Smooth muscle cell (in vitro differentiated cells): ENCODE measurements at regions not wholly inside any gene's neighbourhood (a gene's known extent, or its start where the extent isn't known, plus 50 kb on each side); places are given as distances from the start of the nearest gene placed in this dataset.

Experiments
- DNase-seq: peaks from one replicate; lab custom pipeline; 2025; ENCODE audit not compliant: unreplicated experiment; lab: John Stamatoyannopoulos, UW
- H2AFZ ChIP-seq: fragments of 200-600 bp; sonication (generic); 2 replicates; pipeline ENCODE4 v1.6.0; 2016; ENCODE audit warnings: antibody characterized with exemption, low read depth, mild to moderate bottlenecking
- H3F3A ChIP-seq: fragments of 200-600 bp; sonication (generic); 2 replicates; pipeline ENCODE4 v1.6.0; 2017; ENCODE audit warnings: antibody characterized with exemption, low read depth
- H3K27ac ChIP-seq: fragments of 200-600 bp; sonication (generic); 2 replicates; pipeline ENCODE4 v1.5.1; 2016; ENCODE audit warnings: low read depth, mild to moderate bottlenecking
- H3K27me3 ChIP-seq: fragments of 200-600 bp; sonication (generic); 2 replicates; pipeline ENCODE4 v1.6.1; 2016; ENCODE audit warnings: low read depth, mild to moderate bottlenecking
- H3K36me3 ChIP-seq: fragments of 200-600 bp; sonication (generic); 2 replicates; pipeline ENCODE4 v1.5.1; 2016; ENCODE audit warnings: low read depth
- H3K4me1 ChIP-seq: fragments of 200-600 bp; sonication (generic); 2 replicates; pipeline ENCODE4 v1.5.1; 2016; ENCODE audit warnings: low read depth
- H3K4me2 ChIP-seq: fragments of 200-600 bp; sonication (generic); 2 replicates; pipeline ENCODE4 v1.6.0; 2016; ENCODE audit warnings: mild to moderate bottlenecking
- H3K4me3 ChIP-seq: fragments of 200-600 bp; sonication (generic); 2 replicates; pipeline ENCODE4 v1.5.1; 2016; ENCODE audit warnings: mild to moderate bottlenecking
- H3K79me2 ChIP-seq: fragments of 200-600 bp; sonication (generic); 2 replicates; pipeline ENCODE4 v1.6.0; 2016; ENCODE audit warnings: low read depth, mild to moderate bottlenecking
- H3K9ac ChIP-seq: fragments of 200-600 bp; sonication (generic); 2 replicates; pipeline ENCODE4 v1.6.0; 2016; ENCODE audit warnings: low read depth
- H3K9me3 ChIP-seq: fragments of 200-600 bp; sonication (generic); replicated peaks from 2 replicates; pipeline ENCODE4 v1.5.1; 2016; ENCODE audit warnings: low read depth
- H4K20me1 ChIP-seq: fragments of 200-600 bp; sonication (generic); 2 replicates; pipeline ENCODE4 v1.6.0; 2016; ENCODE audit warnings: low read depth
- WGBS: methylation state at CpG from one replicate; pipeline ENCODE4 v1.1.7; 2016; ENCODE audit warnings: low lambda C conversion rate; 5-methylcytosine and 5-hydroxymethylcytosine counted together
- TF ChIP-seq, protein P1 (sequence below): fragments of 200-600 bp; sonication (generic); IDR thresholded peaks from 2 replicates; pipeline ENCODE4 v1.5.1; 2017; ENCODE audit warnings: borderline replicate concordance, mild to moderate bottlenecking, antibody characterized with exemption; ENCODE audit not compliant: insufficient read depth, poor library complexity, severe bottlenecking

DNA sequence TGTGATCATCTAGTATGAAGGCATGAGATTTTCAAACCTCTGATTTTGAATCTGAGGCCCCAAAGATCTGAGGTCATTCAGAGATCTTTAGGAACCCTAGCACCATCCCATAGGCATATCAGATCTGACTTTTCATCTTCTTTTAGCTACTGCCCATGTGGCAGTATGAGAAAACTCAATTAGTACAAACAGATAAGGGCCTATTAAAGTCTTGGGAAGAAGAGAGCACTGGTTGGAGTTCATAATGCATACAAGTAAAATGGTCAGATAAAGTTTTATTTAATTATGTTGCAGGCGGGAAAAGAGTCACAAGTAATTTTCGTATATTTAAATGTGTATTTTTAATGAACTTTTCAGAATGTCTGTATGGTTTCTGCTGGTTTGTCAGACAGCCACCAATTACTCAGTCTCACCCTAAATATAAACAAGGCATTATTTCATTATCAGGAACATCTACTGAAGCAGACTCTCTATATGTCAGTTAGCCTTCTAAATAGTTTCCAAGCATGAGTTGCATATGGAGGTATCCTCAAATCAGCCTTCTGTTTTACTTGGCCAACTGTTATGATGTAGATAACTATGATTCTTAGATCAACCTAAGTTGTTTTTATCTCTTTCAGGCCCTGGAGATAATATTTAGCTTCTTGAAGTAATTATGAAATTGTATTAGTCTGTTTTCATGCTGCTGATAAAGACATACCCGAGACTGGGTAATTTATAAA is 340.3 kb upstream of the TBC1D5 start:
- Histone ChIP-seq H3K9ac (no peak overlapping the region), H3K79me2 (no peaks in the 10 kb centered on the region), H3K27ac (no peak overlapping the region), H3K4me2 (no peak overlapping the region), H3K27me3 (no peaks in the 10 kb centered on the region), H3K4me1 (peaks cover 5% of the 10 kb centered on the region), H4K20me1 (no peaks in the 10 kb centered on the region), H2AFZ (no peak overlapping the region), H3K36me3 (no peaks in the 10 kb centered on the region), H3F3A (peaks cover 6% of the 10 kb centered on the region), H3K4me3 (no peak overlapping the region), H3K9me3 (no peaks in the 10 kb centered on the region)
- TF ChIP-seq, protein P1, sequence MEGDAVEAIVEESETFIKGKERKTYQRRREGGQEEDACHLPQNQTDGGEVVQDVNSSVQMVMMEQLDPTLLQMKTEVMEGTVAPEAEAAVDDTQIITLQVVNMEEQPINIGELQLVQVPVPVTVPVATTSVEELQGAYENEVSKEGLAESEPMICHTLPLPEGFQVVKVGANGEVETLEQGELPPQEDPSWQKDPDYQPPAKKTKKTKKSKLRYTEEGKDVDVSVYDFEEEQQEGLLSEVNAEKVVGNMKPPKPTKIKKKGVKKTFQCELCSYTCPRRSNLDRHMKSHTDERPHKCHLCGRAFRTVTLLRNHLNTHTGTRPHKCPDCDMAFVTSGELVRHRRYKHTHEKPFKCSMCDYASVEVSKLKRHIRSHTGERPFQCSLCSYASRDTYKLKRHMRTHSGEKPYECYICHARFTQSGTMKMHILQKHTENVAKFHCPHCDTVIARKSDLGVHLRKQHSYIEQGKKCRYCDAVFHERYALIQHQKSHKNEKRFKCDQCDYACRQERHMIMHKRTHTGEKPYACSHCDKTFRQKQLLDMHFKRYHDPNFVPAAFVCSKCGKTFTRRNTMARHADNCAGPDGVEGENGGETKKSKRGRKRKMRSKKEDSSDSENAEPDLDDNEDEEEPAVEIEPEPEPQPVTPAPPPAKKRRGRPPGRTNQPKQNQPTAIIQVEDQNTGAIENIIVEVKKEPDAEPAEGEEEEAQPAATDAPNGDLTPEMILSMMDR: no peak
- no peak for DNase-seq
- 90% methylated on average over 3 of the region's 3 CpGs for WGBS

DNA sequence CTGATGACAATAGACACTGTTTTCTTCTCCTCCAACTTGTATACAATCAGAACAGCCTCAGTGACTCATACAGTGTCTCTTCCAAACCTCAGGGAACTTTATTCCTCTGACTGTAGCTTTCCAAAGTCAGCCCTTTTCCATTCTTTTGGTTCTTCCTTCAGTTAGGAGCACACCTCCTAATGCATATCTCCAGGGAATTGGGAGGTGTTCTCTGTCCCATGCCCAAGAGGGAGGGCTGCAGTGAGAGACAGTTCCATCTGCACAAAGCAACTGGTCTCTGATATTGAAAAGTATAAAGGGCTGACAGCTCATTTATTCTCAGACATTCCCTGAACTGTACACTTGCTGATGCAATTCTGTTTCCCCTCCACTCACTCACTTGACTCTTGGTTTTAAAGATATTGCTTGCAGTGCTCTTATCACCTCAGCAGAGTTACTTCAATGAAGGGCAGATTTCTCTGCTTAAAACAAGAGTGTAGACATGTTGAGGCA is 337.8 kb upstream of the TBC1D5 start:
- peak overlapping the region; percentile 8 for H2AFZ ChIP-seq

DNA sequence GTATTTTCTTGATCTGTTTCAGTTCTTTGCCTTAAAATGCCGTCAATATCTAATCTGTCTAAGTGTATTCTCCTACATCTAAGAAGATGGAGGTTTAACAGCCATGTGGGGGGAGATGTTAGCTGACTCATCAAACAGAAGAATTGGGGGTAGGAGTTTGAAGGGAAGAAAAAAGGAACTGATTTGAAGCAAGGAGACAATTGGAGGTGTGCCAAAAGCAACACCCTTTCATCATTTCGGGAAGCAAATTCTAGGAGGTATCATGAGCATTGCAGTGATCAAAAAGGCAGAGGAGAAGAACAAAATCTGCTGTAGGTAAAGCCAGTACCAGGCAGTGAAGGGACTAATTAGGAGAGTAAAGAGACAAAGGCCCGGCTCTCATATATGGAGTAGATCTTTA is 337.3 kb upstream of the TBC1D5 start:
- TF ChIP-seq, protein P1: no peak
- Histone ChIP-seq H3K4me1 (peaks cover 5% of the 10 kb centered on the region), H3K9ac (no peak overlapping the region), H3K36me3 (no peaks in the 10 kb centered on the region), H3K4me3 (no peak overlapping the region), H4K20me1 (no peaks in the 10 kb centered on the region), H3F3A (peaks cover 6% of the 10 kb centered on the region), H3K4me2 (peak overlapping the region; percentile 17), H3K27me3 (no peaks in the 10 kb centered on the region), H3K9me3 (no peaks in the 10 kb centered on the region), H3K79me2 (no peaks in the 10 kb centered on the region), H2AFZ (no peak overlapping the region), H3K27ac (no peak overlapping the region)
- 63% methylated on average over 3 of the region's 3 CpGs for WGBS
- DNase-seq: no peak

More for the DNA sequence above, 337.8 kb upstream of the TBC1D5 start:
- H3K27me3 ChIP-seq: no peaks in the 10 kb centered on the region
- peaks cover 5% of the 10 kb centered on the region for H3K4me1 ChIP-seq
- TF ChIP-seq, protein P1: no peak
- no peaks in the 10 kb centered on the region for H4K20me1 ChIP-seq
- peaks cover 6% of the 10 kb centered on the region for H3F3A ChIP-seq
- H3K9me3 ChIP-seq: no peaks in the 10 kb centered on the region
- H3K9ac ChIP-seq: no peak overlapping the region
- no peak overlapping the region for H3K4me3 ChIP-seq
- DNase-seq: no peak
- no peaks in the 10 kb centered on the region for H3K79me2 ChIP-seq
- no peaks in the 10 kb centered on the region for H3K36me3 ChIP-seq
- no peak overlapping the region for H3K4me2 ChIP-seq
- H3K27ac ChIP-seq: peak overlapping the region; percentile 37

DNA sequence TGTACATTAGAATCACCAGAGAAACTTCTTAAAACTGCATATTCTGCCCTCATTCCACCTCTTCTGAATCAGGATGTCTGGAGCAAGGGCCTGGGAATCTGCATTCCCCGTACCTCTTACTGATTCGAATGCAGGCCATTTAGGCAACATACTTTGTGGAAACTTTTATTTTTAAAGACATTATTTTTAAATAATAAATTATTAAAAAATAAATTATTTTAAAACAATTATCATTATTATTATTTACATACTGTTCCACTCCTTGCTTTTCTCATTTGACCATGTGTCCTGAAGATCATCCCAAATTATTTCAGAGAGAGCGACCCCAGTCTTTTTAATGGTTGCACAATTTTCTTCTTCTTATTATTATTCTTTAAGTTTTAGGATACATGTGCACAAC is 336.6 kb upstream of the TBC1D5 start:
- 98% methylated on average over 3 of the region's 3 CpGs for whole genome bisulfite sequencing
- H3K4me2 ChIP-seq: peak overlapping the region; percentile 17
- peaks cover 6% of the 10 kb centered on the region for H3F3A ChIP-seq
- DNase-seq: no peak
- no peaks in the 10 kb centered on the region for H3K36me3 ChIP-seq
- no peaks in the 10 kb centered on the region for H3K79me2 ChIP-seq
- H2AFZ ChIP-seq: no peak overlapping the region
- no peaks in the 10 kb centered on the region for H3K9me3 ChIP-seq
- no peak overlapping the region for H3K4me3 ChIP-seq
- H4K20me1 ChIP-seq: no peaks in the 10 kb centered on the region
- H3K27me3 ChIP-seq: no peaks in the 10 kb centered on the region
- no peak overlapping the region for H3K27ac ChIP-seq
- H3K9ac ChIP-seq: no peak overlapping the region
- TF ChIP-seq, protein P1: no peak
- peaks cover 5% of the 10 kb centered on the region for H3K4me1 ChIP-seq
